Adrenal gland (tissue), 9 donors: ENCODE measurements at regions not wholly inside any gene's neighbourhood (a gene's known extent, or its start where the extent isn't known, plus 50 kb on each side); places are given as distances from the start of the nearest gene placed in this dataset.

Experiments
- DNase-seq, 7 donors: peaks; one replicate each; pipeline ENCODE4 v3.0.0-alpha.2; 2019 to 2020
- H3K27ac ChIP-seq, 5 donors: fragments of 200-600 bp; sonication (generic) in 4 of 5; 1 replicate in 3 of 5; 2 replicates in 2 of 5; pipeline versions ENCODE4 v1.5.1 to v1.8.0; 2016 to 2020; ENCODE audit warnings: mild to moderate bottlenecking in 1 of 5
- H3K27me3 ChIP-seq: fragments of 200-600 bp; 2 replicates; pipeline ENCODE4 v1.8.0; 2021
- H3K36me3 ChIP-seq, 2 donors: fragments of 200-600 bp; replicated peaks in 1 of 2; 1 replicate in 1 of 2; 2 replicates in 1 of 2; pipeline versions ENCODE4 v1.5.1 to v1.8.0; 2018 to 2022
- H3K4me1 ChIP-seq, 2 donors: fragments of 200-600 bp; replicated peaks in 1 of 2; 1 replicate in 1 of 2; 2 replicates in 1 of 2; pipeline versions ENCODE4 v1.5.1 to v1.8.0; 2018 to 2021
- H3K4me3 ChIP-seq, 4 donors: fragments of 200-600 bp; sonication (generic) in 3 of 4; one replicate each; pipeline ENCODE4 v1.5.1; 2016 to 2018
- H3K9me3 ChIP-seq, 3 donors: fragments of 200-600 bp; sonication (generic) in 1 of 3; replicated peaks in 1 of 3; 1 replicate in 2 of 3; 2 replicates in 1 of 3; pipeline versions ENCODE4 v1.5.1 to v1.8.0; 2016 to 2021
- POLR2A ChIP-seq, 2 donors: fragments of 450-650 bp; IDR thresholded peaks; one replicate each; pipeline ENCODE4 v1.6.1; 2017; ENCODE audit warnings: antibody characterized with exemption in 2 of 2, mild to moderate bottlenecking in 2 of 2, moderate library complexity in 1 of 2
- WGBS, 4 donors: extraction: QIAGEN DNeasy Blood & Tissue Kit in 2 of 4; methylation state at CpG; one replicate each; pipeline versions ENCODE4 v1.1.5 to v1.1.7; 2013 to 2017; 5-methylcytosine and 5-hydroxymethylcytosine counted together
- intact Hi-C, 2 donors: fragments of 100-400 bp; cut with DNase I; formaldehyde crosslinking; loops; one replicate each; pipeline versions ENCODE4 v1.14.1 to v1.15.0; 2022 to 2023
- TF ChIP-seq, protein P1 (sequence below), 6 experiments: fragments of 450-650 bp in 4 of 6; fragments of 200-600 bp in 2 of 6; sonication (generic) in 1 of 6; IDR thresholded peaks; 1 replicate in 5 of 6; 2 replicates in 1 of 6; pipeline versions ENCODE4 v1.5.1 to v1.8.0; 2016 to 2021; ENCODE audit warnings: antibody characterized with exemption in 6 of 6, mild to moderate bottlenecking in 2 of 6, moderate library complexity in 1 of 6
- donor health status: healthy with polysubstance abuse.
- donor health status: Bipolar disorder and iron deficiency.
- donor health status: DM: yes; HTN: yes; CAD: no.
- donor health status: DM: no; HTN: no; CAD: no.
- donor health status: DM: no; HTN: no; CAD: no.

GRCh38 chr21:36254106-36254941 is 65.7 kb upstream of the MORC3 start:
- DNase-seq, result no peak
- Histone ChIP-seq H3K9me3 (no peaks in the 10 kb centered on the region), H3K4me3 (no peak overlapping the region), H3K27me3 (no peaks in the 10 kb centered on the region), H3K27ac (no peak overlapping the region), H3K4me1 (no peaks in the 10 kb centered on the region), H3K36me3 (no peaks in the 10 kb centered on the region)
- no peak for TF ChIP-seq POLR2A (IDR thresholded peaks at IDR 0.05)
- TF ChIP-seq, protein P1, sequence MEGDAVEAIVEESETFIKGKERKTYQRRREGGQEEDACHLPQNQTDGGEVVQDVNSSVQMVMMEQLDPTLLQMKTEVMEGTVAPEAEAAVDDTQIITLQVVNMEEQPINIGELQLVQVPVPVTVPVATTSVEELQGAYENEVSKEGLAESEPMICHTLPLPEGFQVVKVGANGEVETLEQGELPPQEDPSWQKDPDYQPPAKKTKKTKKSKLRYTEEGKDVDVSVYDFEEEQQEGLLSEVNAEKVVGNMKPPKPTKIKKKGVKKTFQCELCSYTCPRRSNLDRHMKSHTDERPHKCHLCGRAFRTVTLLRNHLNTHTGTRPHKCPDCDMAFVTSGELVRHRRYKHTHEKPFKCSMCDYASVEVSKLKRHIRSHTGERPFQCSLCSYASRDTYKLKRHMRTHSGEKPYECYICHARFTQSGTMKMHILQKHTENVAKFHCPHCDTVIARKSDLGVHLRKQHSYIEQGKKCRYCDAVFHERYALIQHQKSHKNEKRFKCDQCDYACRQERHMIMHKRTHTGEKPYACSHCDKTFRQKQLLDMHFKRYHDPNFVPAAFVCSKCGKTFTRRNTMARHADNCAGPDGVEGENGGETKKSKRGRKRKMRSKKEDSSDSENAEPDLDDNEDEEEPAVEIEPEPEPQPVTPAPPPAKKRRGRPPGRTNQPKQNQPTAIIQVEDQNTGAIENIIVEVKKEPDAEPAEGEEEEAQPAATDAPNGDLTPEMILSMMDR (IDR thresholded peaks at IDR 0.05), result no peak
- intact Hi-C loops, result loop anchor here in 1 of 2 donors (10.0 kb wide), 1 partner anchor 60 kb away; no protein-coding TSS in a partner anchor
- 61 to 65% (median 64%) methylated on average over 6 of the region's 6 CpGs for WGBS, 4 donors

DNA sequence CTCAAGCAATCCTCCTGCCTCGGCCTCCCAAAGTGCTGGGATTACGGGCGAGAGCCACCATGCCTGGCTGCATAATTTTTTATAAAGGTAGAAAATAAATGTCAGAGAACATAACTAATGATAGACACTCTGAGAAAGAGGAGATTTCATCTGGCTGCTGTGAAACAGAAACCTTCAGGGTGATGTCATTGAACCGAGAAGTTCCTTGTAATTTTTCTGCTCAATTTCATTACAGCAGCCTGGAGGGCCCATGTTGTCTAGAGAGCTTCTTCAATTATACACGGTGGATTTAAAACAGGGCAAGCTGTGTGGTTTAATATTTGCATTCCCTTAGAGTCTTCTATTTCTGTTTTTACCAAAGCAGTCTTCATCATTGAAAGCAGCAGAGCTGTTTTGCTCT is 64.3 kb upstream of the MORC3 start:
- no peak for DNase-seq
- no peak for TF ChIP-seq POLR2A (IDR thresholded peaks at IDR 0.05)
- TF ChIP-seq, protein P1 (IDR thresholded peaks at IDR 0.05), result no peak
- Histone ChIP-seq H3K27ac (no peak overlapping the region), H3K27me3 (no peaks in the 10 kb centered on the region), H3K36me3 (no peaks in the 10 kb centered on the region), H3K4me3 (no peak overlapping the region), H3K9me3 (no peaks in the 10 kb centered on the region), H3K4me1 (peaks cover 0 to under 1% of the 10 kb centered on the region in 2 donors)
- WGBS, 4 donors, result 81 to 94% (median 88%) methylated on average over 5 of the region's 5 CpGs
- intact Hi-C loops, result loop anchor here in 1 of 2 donors (10.0 kb wide), 1 partner anchor 59 kb away; no protein-coding TSS in a partner anchor

GRCh38 chr21:36257657-36258056 is 62.3 kb upstream of the MORC3 start:
- TF ChIP-seq POLR2A (IDR thresholded peaks at IDR 0.05), result no peak
- TF ChIP-seq, protein P1 (IDR thresholded peaks at IDR 0.05), result no peak
- peaks cover 0 to 3% of the 10 kb centered on the region in 2 donors for H3K36me3 ChIP-seq
- H3K9me3 ChIP-seq, result no peaks in the 10 kb centered on the region
- intact Hi-C loops, result loop anchor here in 1 of 2 donors (10.0 kb wide), 1 partner anchor 57 kb away; no protein-coding TSS in a partner anchor
- H3K27ac ChIP-seq, result no peak overlapping the region
- no peak for DNase-seq
- H3K4me1 ChIP-seq, result peaks cover 0 to 4% of the 10 kb centered on the region in 2 donors
- WGBS, 4 donors, result 34 to 95% (median 66%) methylated on average over 1 of the region's 1 CpG
- no peaks in the 10 kb centered on the region for H3K27me3 ChIP-seq
- no peak overlapping the region for H3K4me3 ChIP-seq

- Histone ChIP-seq H3K36me3 (peaks cover 0 to 3% of the 10 kb centered on the region in 2 donors), H3K27ac (peak overlapping the region; percentile 54 to 88 (median 82)), H3K4me3 (peak overlapping the region in 2 of 4 donors; percentile 45 to 54), H3K27me3 (no peaks in the 10 kb centered on the region), H3K4me1 (peaks cover 0 to 4% of the 10 kb centered on the region in 2 donors), H3K9me3 (no peaks in the 10 kb centered on the region)
- intact Hi-C loops, result no loop called here
- DNase-seq, result peak; percentile 33 to 72 (median 46)
- TF ChIP-seq, protein P1 (IDR thresholded peaks at IDR 0.05), result peak; percentile 70 to 87 (median 78)
- TF ChIP-seq POLR2A (IDR thresholded peaks at IDR 0.05), result no peak
- 37 to 41% (median 39%) methylated on average over 10 of the region's 10 CpGs for WGBS, 4 donors
Observed at GRCh38 chr21:36260030-36260787, 59.8 kb upstream of the MORC3 start.
